EH (cell line): ENCODE measurements at regions not wholly inside any gene's neighbourhood (a gene's known extent, or its start where the extent isn't known, plus 50 kb on each side); places are given as distances from the start of the nearest gene placed in this dataset.
A peak's percentile ranks its signal among the peaks of the same experiment; 100 is the strongest.

Source experiments
- DNase-seq: peaks from one replicate; pipeline ENCODE4 v3.0.0-alpha.2; 2015; ENCODE audit warnings: low read depth

- DNase-seq: peak; percentile 14
These were observed 57.6 kb upstream of the ANTXRL start for GRCh38 chr10:46229144-46229563.

GRCh38 chr10:46230615-46231014 lies 56.2 kb upstream of the ANTXRL start:
- no peak for DNase-seq

GRCh38 chr10:46231087-46231486 lies 55.7 kb upstream of the ANTXRL start:
- no peak for DNase-seq

- no peak for DNase-seq
These were observed 54.7 kb upstream of the ANTXRL start for GRCh38 chr10:46232084-46232483.

GRCh38 chr10:46232666-46233065 lies 54.1 kb upstream of the ANTXRL start:
- DNase-seq: no peak

GRCh38 chr10:46233181-46233580 lies 53.6 kb upstream of the ANTXRL start:
- no peak for DNase-seq

- no peak for DNase-seq
These were observed 52.8 kb upstream of the ANTXRL start for GRCh38 chr10:46234026-46234425.

GRCh38 chr10:46234431-46235060 lies 52.3 kb upstream of the ANTXRL start:
- DNase-seq: no peak

GRCh38 chr10:46235705-46236545 lies 50.9 kb upstream of the ANTXRL start:
- DNase-seq: no peak

- no peak for DNase-seq
These were observed 50.3 kb upstream of the ANTXRL start for GRCh38 chr10:46236546-46236887.

GRCh38 chr10:46236941-46237681 lies 49.7 kb upstream of the ANTXRL start:
- no peak for DNase-seq
